ENCODE measurements at regions not wholly inside any gene's neighbourhood (a gene's known extent, or its start where the extent isn't known, plus 50 kb on each side); places are given as distances from the start of the nearest gene placed in this dataset.
A peak's percentile ranks its signal among the peaks of the same experiment; 100 is the strongest.

DNA sequence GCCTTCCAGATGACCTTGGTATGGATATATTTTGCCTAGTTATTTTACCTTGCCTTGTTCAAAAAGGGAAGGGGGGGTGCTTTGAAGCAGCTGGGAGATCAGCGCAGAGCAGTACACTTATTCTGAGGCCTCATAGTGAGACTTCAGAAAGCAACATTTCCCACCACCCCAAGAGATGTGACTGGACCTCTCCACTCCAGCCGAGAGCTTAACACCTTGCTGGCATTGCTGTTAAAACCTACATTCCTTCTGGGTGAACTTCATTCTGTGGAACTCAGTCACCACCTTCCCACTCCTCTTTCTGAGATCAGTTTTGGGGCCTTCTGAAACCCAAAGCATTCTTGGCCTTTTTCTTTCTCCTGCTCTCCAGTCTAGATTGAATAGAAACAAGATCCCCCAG lies 148.7 kb downstream of the BARHL2 start:
- 75 to 91% methylated on average over 1 to 2 of the region's 2 CpGs for WGBS, 2 experiments (ENCODE audit: insufficient coverage in 1 of 2, insufficient read length in 1 of 2)
- peaks cover 5% of the 10 kb centered on the region for H3K27me3 Mint-ChIP-seq (ENCODE audit: insufficient read depth)

DNA sequence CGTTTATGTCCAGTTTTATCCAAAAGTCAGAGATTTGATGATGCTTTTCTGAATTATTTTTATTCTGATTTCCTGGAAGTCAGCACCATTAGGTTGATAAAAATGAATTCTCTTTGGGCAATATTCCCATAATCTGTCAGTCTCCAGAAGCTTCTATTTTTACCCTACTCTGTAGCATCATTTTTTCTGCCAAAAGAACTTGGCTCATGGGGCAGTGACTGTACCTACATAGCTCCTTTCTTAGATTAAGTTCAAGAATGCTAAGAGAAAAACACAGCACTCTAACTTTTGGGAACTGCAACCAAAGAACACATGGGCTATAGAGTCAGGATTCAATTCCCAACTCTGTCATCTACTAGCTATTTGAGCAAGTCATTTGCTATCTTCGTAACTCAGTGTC lies 152.9 kb downstream of the BARHL2 start:
- no peak overlapping the region for H3K27ac Mint-ChIP-seq
- H3K4me3 Mint-ChIP-seq = no peak overlapping the region
- Histone ChIP-seq H3K27ac (ENCODE audit: low read depth, low read length) (no peak overlapping the region), H3K9me3 (ENCODE audit: control insufficient read depth, low read length) (no peaks in the 10 kb centered on the region), H3K4me1 (ENCODE audit: control insufficient read depth, insufficient read depth, low read length) (peaks cover 4% of the 10 kb centered on the region), H3K9ac (ENCODE audit: extremely low read depth, low read length, poor library complexity, severe bottlenecking) (no peak overlapping the region), H3K36me3 (ENCODE audit: control insufficient read depth, insufficient read depth, low read length) (no peaks in the 10 kb centered on the region), H3K4me3 (ENCODE audit: low read length) (no peak overlapping the region), H3K27me3 (ENCODE audit: control insufficient read depth, insufficient read depth, low read length, poor library complexity, severe bottlenecking) (peaks cover 5% of the 10 kb centered on the region)
- H3K36me3 Mint-ChIP-seq (ENCODE audit: low read depth) = no peaks in the 10 kb centered on the region
- peaks cover 30% of the 10 kb centered on the region for H3K4me1 Mint-ChIP-seq
- TF ChIP-seq, protein P1, sequence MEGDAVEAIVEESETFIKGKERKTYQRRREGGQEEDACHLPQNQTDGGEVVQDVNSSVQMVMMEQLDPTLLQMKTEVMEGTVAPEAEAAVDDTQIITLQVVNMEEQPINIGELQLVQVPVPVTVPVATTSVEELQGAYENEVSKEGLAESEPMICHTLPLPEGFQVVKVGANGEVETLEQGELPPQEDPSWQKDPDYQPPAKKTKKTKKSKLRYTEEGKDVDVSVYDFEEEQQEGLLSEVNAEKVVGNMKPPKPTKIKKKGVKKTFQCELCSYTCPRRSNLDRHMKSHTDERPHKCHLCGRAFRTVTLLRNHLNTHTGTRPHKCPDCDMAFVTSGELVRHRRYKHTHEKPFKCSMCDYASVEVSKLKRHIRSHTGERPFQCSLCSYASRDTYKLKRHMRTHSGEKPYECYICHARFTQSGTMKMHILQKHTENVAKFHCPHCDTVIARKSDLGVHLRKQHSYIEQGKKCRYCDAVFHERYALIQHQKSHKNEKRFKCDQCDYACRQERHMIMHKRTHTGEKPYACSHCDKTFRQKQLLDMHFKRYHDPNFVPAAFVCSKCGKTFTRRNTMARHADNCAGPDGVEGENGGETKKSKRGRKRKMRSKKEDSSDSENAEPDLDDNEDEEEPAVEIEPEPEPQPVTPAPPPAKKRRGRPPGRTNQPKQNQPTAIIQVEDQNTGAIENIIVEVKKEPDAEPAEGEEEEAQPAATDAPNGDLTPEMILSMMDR (conservative IDR thresholded peaks at IDR 0.05) = no peak
- 95 to 100% methylated on average over 1 to 2 of the region's 2 CpGs for WGBS, 2 experiments (ENCODE audit: insufficient coverage in 1 of 2, insufficient read length in 1 of 2)
- H3K9me3 Mint-ChIP-seq = no peaks in the 10 kb centered on the region
- H3K27me3 Mint-ChIP-seq (ENCODE audit: insufficient read depth) = peaks cover 34% of the 10 kb centered on the region
- DNase-seq = no peak

More for the DNA sequence above, 148.7 kb downstream of the BARHL2 start:
- Histone ChIP-seq H3K27ac (ENCODE audit: low read depth, low read length) (no peak overlapping the region), H3K9ac (ENCODE audit: extremely low read depth, low read length, poor library complexity, severe bottlenecking) (no peak overlapping the region), H3K9me3 (ENCODE audit: control insufficient read depth, low read length) (no peaks in the 10 kb centered on the region), H3K4me1 (ENCODE audit: control insufficient read depth, insufficient read depth, low read length) (peaks cover 4% of the 10 kb centered on the region), H3K36me3 (ENCODE audit: control insufficient read depth, insufficient read depth, low read length) (no peaks in the 10 kb centered on the region), H3K27me3 (ENCODE audit: control insufficient read depth, insufficient read depth, low read length, poor library complexity, severe bottlenecking) (no peaks in the 10 kb centered on the region), H3K4me3 (ENCODE audit: low read length) (no peak overlapping the region)
- TF ChIP-seq, protein P1 (conservative IDR thresholded peaks at IDR 0.05) = no peak
- Mint-ChIP-seq H3K27ac (no peak overlapping the region), H3K9me3 (no peaks in the 10 kb centered on the region), H3K4me3 (no peak overlapping the region), H3K36me3 (ENCODE audit: low read depth) (no peaks in the 10 kb centered on the region), H3K4me1 (peaks cover 26% of the 10 kb centered on the region)
- DNase-seq = peak; percentile 71

DNA sequence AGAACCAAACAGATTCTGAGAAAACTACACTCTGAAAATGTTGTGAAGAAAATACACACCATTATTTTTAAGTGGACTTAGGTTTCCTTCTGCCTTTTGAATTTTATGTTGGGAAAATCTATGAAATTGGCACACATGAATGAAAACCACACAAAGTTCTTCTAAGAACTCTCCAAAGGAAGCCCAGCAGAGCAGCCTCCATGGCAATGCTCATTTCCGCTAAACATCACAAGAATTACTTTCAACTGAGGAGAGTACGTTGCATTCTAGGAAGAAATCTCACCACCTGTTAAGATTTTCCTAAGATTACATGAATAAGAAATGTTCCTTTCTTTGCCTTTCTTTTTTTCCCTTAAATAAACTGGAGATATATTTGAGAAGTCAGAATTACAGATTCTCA lies 154.2 kb downstream of the BARHL2 start:
- DNase-seq = no peak
- H3K27ac ChIP-seq (ENCODE audit: low read depth, low read length) = no peak overlapping the region
- no peaks in the 10 kb centered on the region for H3K36me3 Mint-ChIP-seq (ENCODE audit: low read depth)
- H3K9me3 ChIP-seq (ENCODE audit: control insufficient read depth, low read length) = no peaks in the 10 kb centered on the region
- H3K27me3 ChIP-seq (ENCODE audit: control insufficient read depth, insufficient read depth, low read length, poor library complexity, severe bottlenecking) = peaks cover 5% of the 10 kb centered on the region
- TF ChIP-seq, protein P1 (conservative IDR thresholded peaks at IDR 0.05) = no peak
- H3K4me1 Mint-ChIP-seq = peaks cover 23% of the 10 kb centered on the region
- no peak overlapping the region for H3K4me3 ChIP-seq (ENCODE audit: low read length)
- H3K27ac Mint-ChIP-seq = no peak overlapping the region
- WGBS, 2 experiments (ENCODE audit: insufficient coverage in 1 of 2, insufficient read length in 1 of 2) = 50% methylated on average over 2 of the region's 2 CpGs; no CpG with 5 or more reads in 1 of the 2 experiments
- no peak overlapping the region for H3K4me3 Mint-ChIP-seq
- no peaks in the 10 kb centered on the region for H3K9me3 Mint-ChIP-seq
- H3K4me1 ChIP-seq (ENCODE audit: control insufficient read depth, insufficient read depth, low read length) = peaks cover 6% of the 10 kb centered on the region
- H3K9ac ChIP-seq (ENCODE audit: extremely low read depth, low read length, poor library complexity, severe bottlenecking) = no peak overlapping the region
- H3K27me3 Mint-ChIP-seq (ENCODE audit: insufficient read depth) = peaks cover 47% of the 10 kb centered on the region
- no peaks in the 10 kb centered on the region for H3K36me3 ChIP-seq (ENCODE audit: control insufficient read depth, insufficient read depth, low read length)

Measured in endodermal cell (in vitro differentiated cells).